ENCODE measurements at regions not wholly inside any gene's neighbourhood (a gene's known extent, or its start where the extent isn't known, plus 50 kb on each side); places are given as distances from the start of the nearest gene placed in this dataset.

DNA sequence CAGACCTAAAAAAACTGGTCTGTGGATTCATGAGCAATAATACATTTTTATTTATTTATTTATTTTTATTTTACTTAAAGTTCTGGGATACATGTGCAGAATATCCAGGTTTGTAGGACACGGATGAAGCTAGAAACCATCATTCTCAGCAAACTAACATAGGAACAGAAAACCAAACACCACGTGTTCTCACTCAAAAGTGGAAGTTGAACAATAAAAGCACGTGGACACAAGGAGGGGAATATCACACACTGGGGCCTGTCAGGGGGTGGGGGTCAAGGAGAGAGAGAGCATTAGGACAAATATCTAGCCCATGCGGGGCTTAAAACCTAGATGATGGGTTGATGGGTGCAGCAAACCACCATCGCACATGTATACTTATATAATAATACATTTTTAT lies 705.9 kb downstream of the RAB28 start:
- Histone ChIP-seq H3K4me3 (ENCODE audit: low read depth, low read length) (no peak overlapping the region), H3K36me3 (ENCODE audit: control insufficient read depth in 2 of 2, insufficient read depth in 1 of 2, low read length in 2 of 2) (no peaks in the 10 kb centered on the region), H3K4me1 (ENCODE audit: control insufficient read depth, insufficient read depth, low read length) (no peaks in the 10 kb centered on the region), H3K27ac (ENCODE audit: extremely low read depth, low read depth, low read length) (no peak overlapping the region), H3K9me3 (ENCODE audit: control insufficient read depth, insufficient read depth, low read depth, low read length) (no peaks in the 10 kb centered on the region)
- TF ChIP-seq, protein P1, sequence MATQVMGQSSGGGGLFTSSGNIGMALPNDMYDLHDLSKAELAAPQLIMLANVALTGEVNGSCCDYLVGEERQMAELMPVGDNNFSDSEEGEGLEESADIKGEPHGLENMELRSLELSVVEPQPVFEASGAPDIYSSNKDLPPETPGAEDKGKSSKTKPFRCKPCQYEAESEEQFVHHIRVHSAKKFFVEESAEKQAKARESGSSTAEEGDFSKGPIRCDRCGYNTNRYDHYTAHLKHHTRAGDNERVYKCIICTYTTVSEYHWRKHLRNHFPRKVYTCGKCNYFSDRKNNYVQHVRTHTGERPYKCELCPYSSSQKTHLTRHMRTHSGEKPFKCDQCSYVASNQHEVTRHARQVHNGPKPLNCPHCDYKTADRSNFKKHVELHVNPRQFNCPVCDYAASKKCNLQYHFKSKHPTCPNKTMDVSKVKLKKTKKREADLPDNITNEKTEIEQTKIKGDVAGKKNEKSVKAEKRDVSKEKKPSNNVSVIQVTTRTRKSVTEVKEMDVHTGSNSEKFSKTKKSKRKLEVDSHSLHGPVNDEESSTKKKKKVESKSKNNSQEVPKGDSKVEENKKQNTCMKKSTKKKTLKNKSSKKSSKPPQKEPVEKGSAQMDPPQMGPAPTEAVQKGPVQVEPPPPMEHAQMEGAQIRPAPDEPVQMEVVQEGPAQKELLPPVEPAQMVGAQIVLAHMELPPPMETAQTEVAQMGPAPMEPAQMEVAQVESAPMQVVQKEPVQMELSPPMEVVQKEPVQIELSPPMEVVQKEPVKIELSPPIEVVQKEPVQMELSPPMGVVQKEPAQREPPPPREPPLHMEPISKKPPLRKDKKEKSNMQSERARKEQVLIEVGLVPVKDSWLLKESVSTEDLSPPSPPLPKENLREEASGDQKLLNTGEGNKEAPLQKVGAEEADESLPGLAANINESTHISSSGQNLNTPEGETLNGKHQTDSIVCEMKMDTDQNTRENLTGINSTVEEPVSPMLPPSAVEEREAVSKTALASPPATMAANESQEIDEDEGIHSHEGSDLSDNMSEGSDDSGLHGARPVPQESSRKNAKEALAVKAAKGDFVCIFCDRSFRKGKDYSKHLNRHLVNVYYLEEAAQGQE (tag by site-specific recombination; IDR thresholded peaks at IDR 0.05) = no peak
- TF ChIP-seq GLIS1 (tag by site-specific recombination; IDR thresholded peaks at IDR 0.05) = no peak
- TF ChIP-seq ZNF132 (tag by site-specific recombination; IDR thresholded peaks at IDR 0.05; ENCODE audit: borderline replicate concordance) = no peak
- TF ChIP-seq ZNF366 (tag by site-specific recombination; conservative IDR thresholded peaks at IDR 0.05) = no peak
- TF ChIP-seq, protein P2, sequence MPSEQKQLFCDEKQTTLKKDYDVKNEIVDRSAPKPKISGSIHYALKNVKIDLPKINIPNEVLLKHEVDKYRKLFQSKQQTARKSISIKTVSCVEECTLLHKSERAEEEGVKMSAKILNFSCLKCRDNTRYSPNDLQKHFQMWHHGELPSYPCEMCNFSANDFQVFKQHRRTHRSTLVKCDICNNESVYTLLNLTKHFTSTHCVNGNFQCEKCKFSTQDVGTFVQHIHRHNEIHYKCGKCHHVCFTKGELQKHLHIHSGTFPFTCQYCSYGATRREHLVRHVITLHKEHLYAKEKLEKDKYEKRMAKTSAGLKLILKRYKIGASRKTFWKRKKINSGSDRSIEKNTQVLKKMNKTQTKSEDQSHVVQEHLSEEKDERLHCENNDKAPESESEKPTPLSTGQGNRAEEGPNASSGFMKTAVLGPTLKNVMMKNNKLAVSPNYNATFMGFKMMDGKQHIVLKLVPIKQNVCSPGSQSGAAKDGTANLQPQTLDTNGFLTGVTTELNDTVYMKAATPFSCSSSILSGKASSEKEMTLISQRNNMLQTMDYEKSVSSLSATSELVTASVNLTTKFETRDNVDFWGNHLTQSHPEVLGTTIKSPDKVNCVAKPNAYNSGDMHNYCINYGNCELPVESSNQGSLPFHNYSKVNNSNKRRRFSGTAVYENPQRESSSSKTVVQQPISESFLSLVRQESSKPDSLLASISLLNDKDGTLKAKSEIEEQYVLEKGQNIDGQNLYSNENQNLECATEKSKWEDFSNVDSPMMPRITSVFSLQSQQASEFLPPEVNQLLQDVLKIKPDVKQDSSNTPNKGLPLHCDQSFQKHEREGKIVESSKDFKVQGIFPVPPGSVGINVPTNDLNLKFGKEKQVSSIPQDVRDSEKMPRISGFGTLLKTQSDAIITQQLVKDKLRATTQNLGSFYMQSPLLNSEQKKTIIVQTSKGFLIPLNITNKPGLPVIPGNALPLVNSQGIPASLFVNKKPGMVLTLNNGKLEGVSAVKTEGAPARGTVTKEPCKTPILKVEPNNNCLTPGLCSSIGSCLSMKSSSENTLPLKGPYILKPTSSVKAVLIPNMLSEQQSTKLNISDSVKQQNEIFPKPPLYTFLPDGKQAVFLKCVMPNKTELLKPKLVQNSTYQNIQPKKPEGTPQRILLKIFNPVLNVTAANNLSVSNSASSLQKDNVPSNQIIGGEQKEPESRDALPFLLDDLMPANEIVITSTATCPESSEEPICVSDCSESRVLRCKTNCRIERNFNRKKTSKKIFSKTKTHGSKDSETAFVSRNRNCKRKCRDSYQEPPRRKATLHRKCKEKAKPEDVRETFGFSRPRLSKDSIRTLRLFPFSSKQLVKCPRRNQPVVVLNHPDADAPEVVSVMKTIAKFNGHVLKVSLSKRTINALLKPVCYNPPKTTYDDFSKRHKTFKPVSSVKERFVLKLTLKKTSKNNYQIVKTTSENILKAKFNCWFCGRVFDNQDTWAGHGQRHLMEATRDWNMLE (tag by site-specific recombination; conservative IDR thresholded peaks at IDR 0.05; ENCODE audit: low read depth) = no peak
- TF ChIP-seq, protein P3, sequence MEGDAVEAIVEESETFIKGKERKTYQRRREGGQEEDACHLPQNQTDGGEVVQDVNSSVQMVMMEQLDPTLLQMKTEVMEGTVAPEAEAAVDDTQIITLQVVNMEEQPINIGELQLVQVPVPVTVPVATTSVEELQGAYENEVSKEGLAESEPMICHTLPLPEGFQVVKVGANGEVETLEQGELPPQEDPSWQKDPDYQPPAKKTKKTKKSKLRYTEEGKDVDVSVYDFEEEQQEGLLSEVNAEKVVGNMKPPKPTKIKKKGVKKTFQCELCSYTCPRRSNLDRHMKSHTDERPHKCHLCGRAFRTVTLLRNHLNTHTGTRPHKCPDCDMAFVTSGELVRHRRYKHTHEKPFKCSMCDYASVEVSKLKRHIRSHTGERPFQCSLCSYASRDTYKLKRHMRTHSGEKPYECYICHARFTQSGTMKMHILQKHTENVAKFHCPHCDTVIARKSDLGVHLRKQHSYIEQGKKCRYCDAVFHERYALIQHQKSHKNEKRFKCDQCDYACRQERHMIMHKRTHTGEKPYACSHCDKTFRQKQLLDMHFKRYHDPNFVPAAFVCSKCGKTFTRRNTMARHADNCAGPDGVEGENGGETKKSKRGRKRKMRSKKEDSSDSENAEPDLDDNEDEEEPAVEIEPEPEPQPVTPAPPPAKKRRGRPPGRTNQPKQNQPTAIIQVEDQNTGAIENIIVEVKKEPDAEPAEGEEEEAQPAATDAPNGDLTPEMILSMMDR (tag by site-specific recombination; IDR thresholded peaks at IDR 0.05) = no peak
- TF ChIP-seq, protein P4, sequence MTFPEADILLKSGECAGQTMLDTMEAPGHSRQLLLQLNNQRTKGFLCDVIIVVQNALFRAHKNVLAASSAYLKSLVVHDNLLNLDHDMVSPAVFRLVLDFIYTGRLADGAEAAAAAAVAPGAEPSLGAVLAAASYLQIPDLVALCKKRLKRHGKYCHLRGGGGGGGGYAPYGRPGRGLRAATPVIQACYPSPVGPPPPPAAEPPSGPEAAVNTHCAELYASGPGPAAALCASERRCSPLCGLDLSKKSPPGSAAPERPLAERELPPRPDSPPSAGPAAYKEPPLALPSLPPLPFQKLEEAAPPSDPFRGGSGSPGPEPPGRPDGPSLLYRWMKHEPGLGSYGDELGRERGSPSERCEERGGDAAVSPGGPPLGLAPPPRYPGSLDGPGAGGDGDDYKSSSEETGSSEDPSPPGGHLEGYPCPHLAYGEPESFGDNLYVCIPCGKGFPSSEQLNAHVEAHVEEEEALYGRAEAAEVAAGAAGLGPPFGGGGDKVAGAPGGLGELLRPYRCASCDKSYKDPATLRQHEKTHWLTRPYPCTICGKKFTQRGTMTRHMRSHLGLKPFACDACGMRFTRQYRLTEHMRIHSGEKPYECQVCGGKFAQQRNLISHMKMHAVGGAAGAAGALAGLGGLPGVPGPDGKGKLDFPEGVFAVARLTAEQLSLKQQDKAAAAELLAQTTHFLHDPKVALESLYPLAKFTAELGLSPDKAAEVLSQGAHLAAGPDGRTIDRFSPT (tag by site-specific recombination; IDR thresholded peaks at IDR 0.05) = no peak
- no peak for TF ChIP-seq KLF7 (tag by site-specific recombination; IDR thresholded peaks at IDR 0.05; ENCODE audit: borderline replicate concordance)
- TF ChIP-seq ZNF623 (tag by site-specific recombination; IDR thresholded peaks at IDR 0.05) = no peak
- TF ChIP-seq, protein P5, sequence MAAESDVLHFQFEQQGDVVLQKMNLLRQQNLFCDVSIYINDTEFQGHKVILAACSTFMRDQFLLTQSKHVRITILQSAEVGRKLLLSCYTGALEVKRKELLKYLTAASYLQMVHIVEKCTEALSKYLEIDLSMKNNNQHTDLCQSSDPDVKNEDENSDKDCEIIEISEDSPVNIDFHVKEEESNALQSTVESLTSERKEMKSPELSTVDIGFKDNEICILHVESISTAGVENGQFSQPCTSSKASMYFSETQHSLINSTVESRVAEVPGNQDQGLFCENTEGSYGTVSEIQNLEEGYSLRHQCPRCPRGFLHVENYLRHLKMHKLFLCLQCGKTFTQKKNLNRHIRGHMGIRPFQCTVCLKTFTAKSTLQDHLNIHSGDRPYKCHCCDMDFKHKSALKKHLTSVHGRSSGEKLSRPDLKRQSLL (tag by site-specific recombination; IDR thresholded peaks at IDR 0.05) = no peak
- TF ChIP-seq HOXD13 (CRISPR knock-in tag; IDR thresholded peaks at IDR 0.05; ENCODE audit: borderline replicate concordance) = no peak
- no peak for TF ChIP-seq ZNF624 (tag by site-specific recombination; IDR thresholded peaks at IDR 0.05)
- TF ChIP-seq ZSCAN23 (tag by site-specific recombination; IDR thresholded peaks at IDR 0.05) = no peak
- TF ChIP-seq EGR2 (tag by site-specific recombination; IDR thresholded peaks at IDR 0.05; ENCODE audit: low read depth) = no peak
- TF ChIP-seq ZNF121 (tag by site-specific recombination; IDR thresholded peaks at IDR 0.05) = no peak
- TF ChIP-seq, protein P6, sequence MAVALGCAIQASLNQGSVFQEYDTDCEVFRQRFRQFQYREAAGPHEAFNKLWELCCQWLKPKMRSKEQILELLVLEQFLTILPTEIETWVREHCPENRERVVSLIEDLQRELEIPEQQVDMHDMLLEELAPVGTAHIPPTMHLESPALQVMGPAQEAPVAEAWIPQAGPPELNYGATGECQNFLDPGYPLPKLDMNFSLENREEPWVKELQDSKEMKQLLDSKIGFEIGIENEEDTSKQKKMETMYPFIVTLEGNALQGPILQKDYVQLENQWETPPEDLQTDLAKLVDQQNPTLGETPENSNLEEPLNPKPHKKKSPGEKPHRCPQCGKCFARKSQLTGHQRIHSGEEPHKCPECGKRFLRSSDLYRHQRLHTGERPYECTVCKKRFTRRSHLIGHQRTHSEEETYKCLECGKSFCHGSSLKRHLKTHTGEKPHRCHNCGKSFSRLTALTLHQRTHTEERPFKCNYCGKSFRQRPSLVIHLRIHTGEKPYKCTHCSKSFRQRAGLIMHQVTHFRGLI (tag by site-specific recombination; IDR thresholded peaks at IDR 0.05) = no peak
- no peak for TF ChIP-seq ZBTB20 (tag by site-specific recombination; IDR thresholded peaks at IDR 0.05)
- TF ChIP-seq ZNF341 (tag by site-specific recombination; IDR thresholded peaks at IDR 0.05; ENCODE audit: low read depth) = no peak
- no peak for TF ChIP-seq ZNF626 (tag by site-specific recombination; IDR thresholded peaks at IDR 0.05)
- TF ChIP-seq ZNF571 (tag by site-specific recombination; IDR thresholded peaks at IDR 0.05) = no peak
- ChIA-PET POLR2A (no interaction called here), CTCF (interaction anchor here (0.6 kb wide), 1 partner anchor 222 kb away, joined by 3 read pairs; no protein-coding TSS in a partner anchor)
